ENCODE measurements at regions not wholly inside any gene's neighbourhood (a gene's known extent, or its start where the extent isn't known, plus 50 kb on each side); places are given as distances from the start of the nearest gene placed in this dataset.
"Not testable (repeated sequence)": the region's sequence is repeated elsewhere in the genome, so short reads cannot be mapped to it uniquely, and the experiment has no call there.

DNA sequence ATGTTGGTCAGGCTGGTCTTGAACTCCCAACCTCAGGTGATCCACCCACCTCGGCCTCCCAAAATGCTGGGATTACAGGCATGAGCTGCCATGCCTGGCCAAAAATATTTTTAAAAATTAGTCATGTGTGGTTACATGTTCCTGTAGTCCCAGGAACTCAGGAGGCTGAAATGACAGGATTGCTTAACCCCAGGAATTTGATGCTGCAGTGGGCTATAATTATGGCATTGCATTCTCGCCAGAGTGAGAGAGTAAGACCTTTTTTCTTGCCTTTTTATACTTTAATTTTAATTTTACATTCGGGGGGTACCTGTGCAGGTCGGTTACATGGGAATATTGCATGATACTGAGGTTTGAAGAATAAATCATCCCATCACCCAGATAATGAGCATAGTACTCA is 86.6 kb upstream of the ZNF92 start:
- DNase-seq, result no peak
- H3K4me3 ChIP-seq (replicated peaks in 1 of 3; ENCODE audit: low read depth in 2 of 3, low read length in 3 of 3), result no peak overlapping the region
- H3K4me1 Mint-ChIP-seq, result no peaks in the 10 kb centered on the region
- no peak overlapping the region for H3K27ac Mint-ChIP-seq
- H3K27ac ChIP-seq (ENCODE audit: low read depth in 1 of 2, low read length in 2 of 2), result no peak overlapping the region
- TF ChIP-seq, protein P1, sequence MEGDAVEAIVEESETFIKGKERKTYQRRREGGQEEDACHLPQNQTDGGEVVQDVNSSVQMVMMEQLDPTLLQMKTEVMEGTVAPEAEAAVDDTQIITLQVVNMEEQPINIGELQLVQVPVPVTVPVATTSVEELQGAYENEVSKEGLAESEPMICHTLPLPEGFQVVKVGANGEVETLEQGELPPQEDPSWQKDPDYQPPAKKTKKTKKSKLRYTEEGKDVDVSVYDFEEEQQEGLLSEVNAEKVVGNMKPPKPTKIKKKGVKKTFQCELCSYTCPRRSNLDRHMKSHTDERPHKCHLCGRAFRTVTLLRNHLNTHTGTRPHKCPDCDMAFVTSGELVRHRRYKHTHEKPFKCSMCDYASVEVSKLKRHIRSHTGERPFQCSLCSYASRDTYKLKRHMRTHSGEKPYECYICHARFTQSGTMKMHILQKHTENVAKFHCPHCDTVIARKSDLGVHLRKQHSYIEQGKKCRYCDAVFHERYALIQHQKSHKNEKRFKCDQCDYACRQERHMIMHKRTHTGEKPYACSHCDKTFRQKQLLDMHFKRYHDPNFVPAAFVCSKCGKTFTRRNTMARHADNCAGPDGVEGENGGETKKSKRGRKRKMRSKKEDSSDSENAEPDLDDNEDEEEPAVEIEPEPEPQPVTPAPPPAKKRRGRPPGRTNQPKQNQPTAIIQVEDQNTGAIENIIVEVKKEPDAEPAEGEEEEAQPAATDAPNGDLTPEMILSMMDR (IDR thresholded peaks at IDR 0.05), result no peak
- peaks cover 1 to 12% (median 2%) of the 10 kb centered on the region in 3 donors for H3K27me3 Mint-ChIP-seq (ENCODE audit: low read depth in 3 of 3)
- H3K9ac ChIP-seq (ENCODE audit: insufficient read depth, low read length, poor library complexity, severe bottlenecking), result no peak overlapping the region
- no peaks in the 10 kb centered on the region for H3K79me2 ChIP-seq (ENCODE audit: insufficient read depth, low read length)
- no peak overlapping the region for H3K4me3 Mint-ChIP-seq
- H3K9me3 Mint-ChIP-seq, result peaks cover 4 to 16% (median 10%) of the 10 kb centered on the region in 7 donors
- H3K4me1 ChIP-seq (ENCODE audit: control insufficient read depth in 1 of 2, insufficient read depth in 2 of 2, low read length in 2 of 2), result no peaks in the 10 kb centered on the region
- H3K36me3 Mint-ChIP-seq, result no peaks in the 10 kb centered on the region
- H3K9me3 ChIP-seq (replicated peaks in 1 of 2; ENCODE audit: control insufficient read depth in 1 of 2, insufficient read depth in 1 of 2, low read length in 2 of 2), result no peaks in the 10 kb centered on the region
- H4K20me1 ChIP-seq (ENCODE audit: insufficient read depth, low read length), result no peaks in the 10 kb centered on the region
- no peak overlapping the region for H2AFZ ChIP-seq (ENCODE audit: insufficient read depth, low read depth, low read length, poor library complexity, severe bottlenecking)
- WGBS (ENCODE audit: insufficient coverage), result 100% methylated on average over 1 of the region's 4 CpGs
- no peaks in the 10 kb centered on the region for H3K36me3 ChIP-seq (replicated peaks in 1 of 2; ENCODE audit: control insufficient read depth in 1 of 2, insufficient read depth in 2 of 2, low read length in 2 of 2)
- no peaks in the 10 kb centered on the region for H3K27me3 ChIP-seq (ENCODE audit: control insufficient read depth in 2 of 2, insufficient read depth in 2 of 2, low read length in 2 of 2)
- no peak overlapping the region for H3K4me2 ChIP-seq (replicated peaks; ENCODE audit: extremely low read depth, low read length, poor library complexity, severe bottlenecking)
- intact Hi-C loops (cut with micrococcal nuclease), result no loop called here

DNA sequence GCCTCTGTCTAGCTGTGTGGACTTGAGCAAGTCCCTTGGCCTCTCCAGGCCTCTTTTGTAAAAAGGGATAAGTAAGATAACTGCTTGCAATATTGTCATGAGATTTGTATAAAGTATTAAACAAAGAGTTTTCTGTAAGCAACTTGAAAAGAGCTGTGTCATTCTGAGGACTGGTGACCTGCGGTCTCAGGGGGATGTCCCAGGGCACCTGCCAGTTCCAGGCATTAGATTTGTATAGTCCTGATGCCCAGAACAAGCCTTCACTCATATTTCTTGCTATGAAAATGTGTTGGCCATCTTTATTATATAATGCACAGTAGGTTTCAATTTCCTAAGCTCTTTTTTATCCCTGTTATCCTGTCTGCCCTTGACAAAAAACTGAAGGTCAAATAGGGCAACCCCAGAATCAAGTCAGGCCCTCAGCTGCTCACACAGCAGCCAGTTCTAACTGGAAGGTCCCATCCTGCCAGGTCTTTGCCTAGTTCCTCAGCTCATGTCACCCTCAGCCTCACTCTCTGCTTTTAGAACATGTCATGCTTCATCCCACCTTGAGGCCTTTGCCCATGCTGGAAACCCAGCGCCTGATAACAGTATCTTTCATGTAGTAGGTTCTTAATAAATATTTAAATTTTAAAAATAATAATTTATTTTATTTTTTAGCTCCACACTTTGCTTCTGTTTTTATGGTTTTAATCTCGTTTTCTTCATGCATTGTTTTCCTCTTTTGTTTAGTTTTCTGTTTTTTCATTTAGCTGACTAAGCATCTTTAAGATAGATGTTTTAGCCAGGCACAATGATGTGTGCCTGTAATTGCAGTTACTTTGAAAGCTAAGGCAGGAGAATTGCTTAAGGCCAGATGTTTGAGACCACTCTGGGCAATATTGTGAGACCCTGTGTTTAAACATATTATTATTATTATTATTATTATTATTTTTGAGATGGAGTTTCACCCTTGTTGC is 87.5 kb upstream of the ZNF92 start:
- no peaks in the 10 kb centered on the region for H3K36me3 Mint-ChIP-seq

DNA sequence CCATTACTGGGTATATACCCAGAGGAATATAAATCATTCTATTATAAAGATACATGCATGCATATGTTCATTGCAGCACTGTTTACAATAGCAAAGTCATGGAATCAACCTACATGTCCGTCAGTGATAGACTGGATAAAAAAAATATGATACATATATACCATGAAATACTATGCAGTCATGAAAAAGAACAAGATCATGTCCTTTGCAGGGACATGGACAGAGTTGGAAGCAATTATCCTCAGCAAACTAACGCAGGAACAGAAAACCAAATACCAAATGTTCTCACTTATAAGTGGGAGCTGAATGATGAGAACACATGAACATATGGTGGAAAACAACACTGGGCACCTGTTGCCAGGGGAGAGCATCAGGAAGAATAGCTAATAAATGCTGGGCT is 88.4 kb upstream of the ZNF92 start:
- H2AFZ ChIP-seq (ENCODE audit: insufficient read depth, low read depth, low read length, poor library complexity, severe bottlenecking); H3K9me3 ChIP-seq (replicated peaks in 1 of 2; ENCODE audit: control insufficient read depth in 1 of 2, insufficient read depth in 1 of 2, low read length in 2 of 2); H3K36me3 ChIP-seq (replicated peaks in 1 of 2; ENCODE audit: control insufficient read depth in 1 of 2, insufficient read depth in 2 of 2, low read length in 2 of 2); H3K79me2 ChIP-seq (ENCODE audit: insufficient read depth, low read length); intact Hi-C loops (cut with micrococcal nuclease); H3K4me1 ChIP-seq (ENCODE audit: control insufficient read depth in 1 of 2, insufficient read depth in 2 of 2, low read length in 2 of 2); H3K27ac ChIP-seq (ENCODE audit: low read depth in 1 of 2, low read length in 2 of 2); H3K27ac Mint-ChIP-seq; H3K9ac ChIP-seq (ENCODE audit: insufficient read depth, low read length, poor library complexity, severe bottlenecking); DNase-seq; H3K4me2 ChIP-seq (replicated peaks; ENCODE audit: extremely low read depth, low read length, poor library complexity, severe bottlenecking); H3K36me3 Mint-ChIP-seq; H3K27me3 ChIP-seq (ENCODE audit: control insufficient read depth in 2 of 2, insufficient read depth in 2 of 2, low read length in 2 of 2); H3K4me3 Mint-ChIP-seq; H3K4me3 ChIP-seq (replicated peaks in 1 of 3; ENCODE audit: low read depth in 2 of 3, low read length in 3 of 3); H3K4me1 Mint-ChIP-seq; H4K20me1 ChIP-seq (ENCODE audit: insufficient read depth, low read length): not testable (repeated sequence)
- WGBS (ENCODE audit: insufficient coverage), result no CpG with 5 or more reads among the region's 2 CpGs
- Mint-ChIP-seq H3K9me3 (peaks cover 6 to 12% (median 9%) of the 10 kb centered on the region in 7 donors), H3K27me3 (ENCODE audit: low read depth in 3 of 3) (peaks cover 1 to 10% (median 4%) of the 10 kb centered on the region in 3 donors)

More for the DNA sequence above, 87.5 kb upstream of the ZNF92 start:
- WGBS (ENCODE audit: insufficient coverage), result 100% methylated on average over 1 of the region's 3 CpGs
- Histone ChIP-seq H3K9me3 (replicated peaks in 1 of 2; ENCODE audit: control insufficient read depth in 1 of 2, insufficient read depth in 1 of 2, low read length in 2 of 2) (no peaks in the 10 kb centered on the region), H3K4me3 (replicated peaks in 1 of 3; ENCODE audit: low read depth in 2 of 3, low read length in 3 of 3) (no peak overlapping the region), H3K79me2 (ENCODE audit: insufficient read depth, low read length) (no peaks in the 10 kb centered on the region), H3K36me3 (replicated peaks in 1 of 2; ENCODE audit: control insufficient read depth in 1 of 2, insufficient read depth in 2 of 2, low read length in 2 of 2) (no peaks in the 10 kb centered on the region), H3K27ac (ENCODE audit: low read depth in 1 of 2, low read length in 2 of 2) (no peak overlapping the region), H3K4me2 (replicated peaks; ENCODE audit: extremely low read depth, low read length, poor library complexity, severe bottlenecking) (no peak overlapping the region), H3K9ac (ENCODE audit: insufficient read depth, low read length, poor library complexity, severe bottlenecking) (no peak overlapping the region), H3K4me1 (ENCODE audit: control insufficient read depth in 1 of 2, insufficient read depth in 2 of 2, low read length in 2 of 2) (no peaks in the 10 kb centered on the region), H4K20me1 (ENCODE audit: insufficient read depth, low read length) (no peaks in the 10 kb centered on the region), H3K27me3 (ENCODE audit: control insufficient read depth in 2 of 2, insufficient read depth in 2 of 2, low read length in 2 of 2) (no peaks in the 10 kb centered on the region), H2AFZ (ENCODE audit: insufficient read depth, low read depth, low read length, poor library complexity, severe bottlenecking) (no peak overlapping the region)
- H3K4me3 Mint-ChIP-seq, result no peak overlapping the region
- intact Hi-C loops (cut with micrococcal nuclease), result no loop called here
- H3K27me3 Mint-ChIP-seq (ENCODE audit: low read depth in 3 of 3), result peaks cover 1 to 12% (median 2%) of the 10 kb centered on the region in 3 donors
- peaks cover 6 to 17% (median 11%) of the 10 kb centered on the region in 7 donors for H3K9me3 Mint-ChIP-seq
- no peak overlapping the region for H3K27ac Mint-ChIP-seq
- TF ChIP-seq, protein P1 (IDR thresholded peaks at IDR 0.05), result no peak
- DNase-seq, result no peak
- H3K4me1 Mint-ChIP-seq, result no peaks in the 10 kb centered on the region
